A673 (cell line): ENCODE measurements at regions not wholly inside any gene's neighbourhood (a gene's known extent, or its start where the extent isn't known, plus 50 kb on each side); places are given as distances from the start of the nearest gene placed in this dataset.

ENCODE experiments used
- BruUV-seq: library from RNA; stranded (reverse); fragments of 400-500 nt; replicated peaks from 2 replicates; lab custom pipeline; 2021; lab: Mats Ljungman, UMichigan
- CTCF ChIA-PET: fragments of 300-600 bp; sonication (Branson Sonifier 250); formaldehyde crosslinking; loops from one replicate; lab custom pipeline; 2022; ENCODE audit warnings: antibody characterized with exemption; lab: Charles Lee
- POLR2A ChIA-PET: fragments of 300-600 bp; sonication (Branson Sonifier 250); formaldehyde crosslinking; loops from one replicate; lab custom pipeline; 2022; ENCODE audit warnings: antibody characterized with exemption; ENCODE audit not compliant: low non-redundant PET; lab: Charles Lee
- DNase-seq: peaks from one replicate; pipeline ENCODE4 v3.0.0-alpha.2; 2015; ENCODE audit warnings: low spot score
- H3K27ac ChIP-seq: fragments of 200-600 bp; sonication (generic); 2 replicates; pipeline ENCODE4 v1.5.1; 2016; ENCODE audit warnings: mixed run types, low read depth, mild to moderate bottlenecking, mixed read lengths, antibody characterized with exemption, low read length; ENCODE audit not compliant: poor library complexity, severe bottlenecking
- H3K27me3 ChIP-seq: fragments of 200-600 bp; sonication (generic); replicated peaks from 2 replicates; pipeline ENCODE4 v1.6.1; 2017; ENCODE audit warnings: mixed run types, low read depth, mild to moderate bottlenecking, mixed read lengths, antibody characterized with exemption, low read length; ENCODE audit not compliant: insufficient read depth, poor library complexity
- H3K36me3 ChIP-seq: fragments of 200-600 bp; sonication (generic); 2 replicates; pipeline ENCODE4 v1.6.1; 2016; ENCODE audit warnings: mixed run types, mild to moderate bottlenecking, mixed read lengths, antibody characterized with exemption, low read length; ENCODE audit not compliant: insufficient read depth, poor library complexity, severe bottlenecking
- H3K4me1 ChIP-seq: fragments of 200-600 bp; sonication (generic); 2 replicates; pipeline ENCODE4 v1.6.1; 2017; ENCODE audit warnings: mixed run types, mild to moderate bottlenecking, mixed read lengths, antibody characterized with exemption, low read length; ENCODE audit not compliant: insufficient read depth, poor library complexity, severe bottlenecking
- H3K4me3 ChIP-seq: fragments of 200-600 bp; sonication (generic); 2 replicates; pipeline ENCODE4 v1.5.1; 2016; ENCODE audit warnings: low read depth, mixed run types, mild to moderate bottlenecking, mixed read lengths, low read length; ENCODE audit not compliant: poor library complexity, severe bottlenecking
- H3K9me3 ChIP-seq: fragments of 200-600 bp; sonication (generic); 2 replicates; pipeline ENCODE4 v1.6.1; 2016; ENCODE audit warnings: mixed run types, low read depth, mild to moderate bottlenecking, mixed read lengths, antibody characterized with exemption, low read length; ENCODE audit not compliant: poor library complexity, severe bottlenecking
- EZH2 ChIP-seq: fragments of 200-600 bp; sonication (generic); IDR thresholded peaks from 2 replicates; pipeline ENCODE4 v1.6.1; 2017; ENCODE audit warnings: borderline replicate concordance, low read depth, mild to moderate bottlenecking, mixed read lengths, antibody characterized with exemption, low read length; ENCODE audit not compliant: poor library complexity, severe bottlenecking
- intact Hi-C: fragments of 100-400 bp; cut with micrococcal nuclease; formaldehyde crosslinking; loops from one replicate; pipeline ENCODE4 v1.10.0; 2022; ENCODE audit not compliant: unreplicated experiment
- TF ChIP-seq, protein P1 (sequence below): fragments of 300-800, 200-600 bp; sonication (generic); conservative IDR thresholded peaks from 2 replicates; pipeline ENCODE4 v1.5.1; 2017; ENCODE audit warnings: low read depth, mild to moderate bottlenecking, antibody characterized with exemption, low read length, moderate library complexity, mixed read lengths

DNA sequence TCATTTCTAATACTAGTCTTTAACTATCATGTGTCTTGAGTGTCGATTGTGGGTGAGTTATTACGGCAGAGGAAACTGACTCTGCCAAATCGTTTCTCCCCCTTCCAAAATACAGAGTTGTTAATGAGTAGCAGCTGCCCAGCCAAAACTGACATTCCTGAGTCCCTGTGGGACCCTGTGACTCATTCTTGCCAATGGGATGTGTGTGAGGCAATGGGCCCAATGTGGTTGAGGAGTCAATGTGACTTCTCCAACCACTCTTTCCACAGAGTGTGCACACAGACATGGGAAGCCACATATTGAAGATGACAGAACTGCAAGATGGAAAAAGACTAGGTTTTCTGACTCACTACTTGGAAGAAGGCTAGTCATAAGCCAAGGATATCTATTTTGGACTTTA is 434.7 kb downstream of the DTWD2 start:
- POLR2A ChIA-PET, result no interaction called here
- no peaks in the 10 kb centered on the region for H3K9me3 ChIP-seq
- CTCF ChIA-PET, result no interaction called here
- peak; percentile 56 for DNase-seq
- intact Hi-C loops, result no loop called here
- no peaks in the 10 kb centered on the region for H3K36me3 ChIP-seq
- H3K27ac ChIP-seq, result no peak overlapping the region
- BruUV-seq, result no TSS peak
- no peak for TF ChIP-seq EZH2
- TF ChIP-seq, protein P1, sequence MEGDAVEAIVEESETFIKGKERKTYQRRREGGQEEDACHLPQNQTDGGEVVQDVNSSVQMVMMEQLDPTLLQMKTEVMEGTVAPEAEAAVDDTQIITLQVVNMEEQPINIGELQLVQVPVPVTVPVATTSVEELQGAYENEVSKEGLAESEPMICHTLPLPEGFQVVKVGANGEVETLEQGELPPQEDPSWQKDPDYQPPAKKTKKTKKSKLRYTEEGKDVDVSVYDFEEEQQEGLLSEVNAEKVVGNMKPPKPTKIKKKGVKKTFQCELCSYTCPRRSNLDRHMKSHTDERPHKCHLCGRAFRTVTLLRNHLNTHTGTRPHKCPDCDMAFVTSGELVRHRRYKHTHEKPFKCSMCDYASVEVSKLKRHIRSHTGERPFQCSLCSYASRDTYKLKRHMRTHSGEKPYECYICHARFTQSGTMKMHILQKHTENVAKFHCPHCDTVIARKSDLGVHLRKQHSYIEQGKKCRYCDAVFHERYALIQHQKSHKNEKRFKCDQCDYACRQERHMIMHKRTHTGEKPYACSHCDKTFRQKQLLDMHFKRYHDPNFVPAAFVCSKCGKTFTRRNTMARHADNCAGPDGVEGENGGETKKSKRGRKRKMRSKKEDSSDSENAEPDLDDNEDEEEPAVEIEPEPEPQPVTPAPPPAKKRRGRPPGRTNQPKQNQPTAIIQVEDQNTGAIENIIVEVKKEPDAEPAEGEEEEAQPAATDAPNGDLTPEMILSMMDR, result no peak
- H3K27me3 ChIP-seq, result no peaks in the 10 kb centered on the region
- H3K4me3 ChIP-seq, result no peak overlapping the region
- H3K4me1 ChIP-seq, result no peaks in the 10 kb centered on the region

DNA sequence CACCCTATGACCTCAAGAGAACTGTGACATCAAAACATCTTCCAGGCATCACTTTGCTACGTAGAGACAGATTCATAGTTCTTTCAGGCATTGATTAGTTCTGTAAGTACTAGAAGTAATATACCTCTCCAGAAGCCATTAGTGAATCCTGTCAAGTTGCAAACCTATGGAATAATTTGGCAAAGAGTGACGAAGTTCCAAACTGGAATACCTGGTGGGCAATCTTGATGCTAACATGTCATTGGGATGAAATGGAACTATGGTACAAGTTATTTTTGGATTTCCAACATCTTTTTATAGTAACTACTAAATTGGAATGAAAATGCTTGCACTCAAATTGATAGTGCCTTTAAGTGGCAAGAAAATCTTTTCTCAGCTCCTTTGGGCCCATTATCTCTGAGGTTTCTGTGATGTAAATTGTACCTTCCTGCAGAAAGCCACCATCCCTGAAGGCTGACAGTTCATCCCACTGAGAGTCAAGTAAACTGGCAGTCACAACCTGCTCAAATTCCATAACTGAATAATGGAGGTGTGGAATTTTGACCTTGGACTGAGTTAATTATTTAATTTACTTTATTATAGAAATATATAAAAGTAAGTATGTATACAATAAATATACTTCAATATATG is 435.5 kb downstream of the DTWD2 start:
- H3K4me3 ChIP-seq, result no peak overlapping the region
- no peaks in the 10 kb centered on the region for H3K4me1 ChIP-seq
- ChIA-PET CTCF (no interaction called here), POLR2A (no interaction called here)
- no peak for TF ChIP-seq EZH2
- TF ChIP-seq, protein P1, result no peak
- no peak overlapping the region for H3K27ac ChIP-seq
- no peak for DNase-seq
- intact Hi-C loops, result no loop called here
- no TSS peak for BruUV-seq
- no peaks in the 10 kb centered on the region for H3K27me3 ChIP-seq
- H3K36me3 ChIP-seq, result no peaks in the 10 kb centered on the region
- no peaks in the 10 kb centered on the region for H3K9me3 ChIP-seq

DNA sequence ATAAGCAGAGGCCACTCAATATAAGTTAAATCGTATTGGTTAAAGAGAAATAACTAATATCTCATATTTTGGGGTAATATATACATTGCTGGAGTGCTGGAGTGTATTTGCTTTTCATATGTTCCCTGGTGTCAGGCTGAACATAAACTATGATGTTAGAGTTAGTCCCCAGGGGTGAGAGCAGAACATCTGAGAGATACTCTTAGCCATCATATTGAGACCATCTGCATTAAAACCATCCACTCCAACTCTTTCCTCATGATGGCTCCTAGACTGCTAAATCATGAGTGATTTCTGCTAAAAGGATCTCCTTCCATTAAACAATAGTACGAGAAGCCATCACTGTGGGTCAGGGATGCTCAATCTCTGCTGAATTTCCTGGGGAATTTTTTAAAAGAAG is 436.2 kb downstream of the DTWD2 start:
- H3K27me3 ChIP-seq, result no peaks in the 10 kb centered on the region
- TF ChIP-seq, protein P1, result no peak
- TF ChIP-seq EZH2, result no peak
- POLR2A ChIA-PET, result no interaction called here
- CTCF ChIA-PET, result no interaction called here
- no peak overlapping the region for H3K4me3 ChIP-seq
- no TSS peak for BruUV-seq
- no peaks in the 10 kb centered on the region for H3K36me3 ChIP-seq
- H3K9me3 ChIP-seq, result no peaks in the 10 kb centered on the region
- DNase-seq, result no peak
- no peak overlapping the region for H3K27ac ChIP-seq
- H3K4me1 ChIP-seq, result no peaks in the 10 kb centered on the region
- intact Hi-C loops, result no loop called here
